Mesothelial cell of epicardium (in vitro differentiated cells): ENCODE measurements at regions not wholly inside any gene's neighbourhood (a gene's known extent, or its start where the extent isn't known, plus 50 kb on each side); places are given as distances from the start of the nearest gene placed in this dataset.

Experiments
- DNase-seq, 2 experiments: peaks; one replicate each; pipeline ENCODE4 v3.0.0; 2021; ENCODE audit warnings: low spot score in 2 of 2; ENCODE audit not compliant: unreplicated experiment in 2 of 2
- H3K27ac Mint-ChIP-seq: 2 replicates; pipeline ENCODE4 v1.8.0; 2021; ENCODE audit warnings: mixed read lengths
- H3K27me3 Mint-ChIP-seq: 2 replicates; pipeline ENCODE4 v1.8.0; 2021; ENCODE audit warnings: low read depth, mixed read lengths
- H3K36me3 Mint-ChIP-seq: 2 replicates; pipeline ENCODE4 v1.8.0; 2021; ENCODE audit warnings: mixed read lengths
- H3K4me1 Mint-ChIP-seq: 2 replicates; pipeline ENCODE4 v1.8.0; 2021; ENCODE audit warnings: mixed read lengths
- H3K4me3 Mint-ChIP-seq: 2 replicates; pipeline ENCODE4 v1.8.0; 2021; ENCODE audit warnings: mild to moderate bottlenecking, moderate library complexity, mixed read lengths
- H3K9me3 Mint-ChIP-seq: 2 replicates; pipeline ENCODE4 v1.8.0; 2021; ENCODE audit warnings: mixed read lengths
- CTCF ChIP-seq: fragments of 200-600 bp; sonication (generic); IDR thresholded peaks from one replicate; pipeline ENCODE4 v1.5.0; 2021; ENCODE audit warnings: antibody characterized with exemption; ENCODE audit not compliant: unreplicated experiment

GRCh38 chr3:1700650-1701049, 398.0 kb upstream of the CNTN4 start:
- no peaks in the 10 kb centered on the region for H3K9me3 Mint-ChIP-seq
- no peak for DNase-seq
- TF ChIP-seq CTCF, result no peak
- H3K4me3 Mint-ChIP-seq, result no peak overlapping the region
- no peak overlapping the region for H3K27ac Mint-ChIP-seq
- no peaks in the 10 kb centered on the region for H3K36me3 Mint-ChIP-seq
- H3K27me3 Mint-ChIP-seq, result peaks cover 5% of the 10 kb centered on the region
- H3K4me1 Mint-ChIP-seq, result peaks cover 3% of the 10 kb centered on the region

GRCh38 chr3:1703169-1703568, 395.5 kb upstream of the CNTN4 start:
- no peak for TF ChIP-seq CTCF
- no peak for DNase-seq
- Mint-ChIP-seq H3K4me1 (no peaks in the 10 kb centered on the region), H3K9me3 (peaks cover 7% of the 10 kb centered on the region), H3K27me3 (peaks cover 5% of the 10 kb centered on the region), H3K27ac (no peak overlapping the region), H3K4me3 (no peak overlapping the region), H3K36me3 (peaks cover 6% of the 10 kb centered on the region)

- DNase-seq, result no peak
- Mint-ChIP-seq H3K4me1 (no peaks in the 10 kb centered on the region), H3K27ac (no peak overlapping the region), H3K36me3 (peaks cover 8% of the 10 kb centered on the region), H3K9me3 (peaks cover 17% of the 10 kb centered on the region), H3K27me3 (no peaks in the 10 kb centered on the region), H3K4me3 (no peak overlapping the region)
- no peak for TF ChIP-seq CTCF
Observed at GRCh38 chr3:1710663-1711062, 388.0 kb upstream of the CNTN4 start.

GRCh38 chr3:1717524-1717923, 381.1 kb upstream of the CNTN4 start:
- no peak for TF ChIP-seq CTCF
- Mint-ChIP-seq H3K9me3 (no peaks in the 10 kb centered on the region), H3K4me3 (no peak overlapping the region), H3K27me3 (no peaks in the 10 kb centered on the region), H3K36me3 (no peaks in the 10 kb centered on the region), H3K27ac (peak overlapping the region; percentile 13), H3K4me1 (peaks cover 9% of the 10 kb centered on the region)
- no peak for DNase-seq

- peaks cover 7% of the 10 kb centered on the region for H3K9me3 Mint-ChIP-seq
Observed at GRCh38 chr3:1723726-1724125, 374.9 kb upstream of the CNTN4 start.

More at GRCh38 chr3:1723726-1724125, 374.9 kb upstream of the CNTN4 start:
- DNase-seq, result no peak
- H3K36me3 Mint-ChIP-seq, result no peaks in the 10 kb centered on the region
- H3K4me1 Mint-ChIP-seq, result no peaks in the 10 kb centered on the region
- TF ChIP-seq CTCF, result no peak
- no peak overlapping the region for H3K27ac Mint-ChIP-seq
- no peak overlapping the region for H3K4me3 Mint-ChIP-seq
- H3K27me3 Mint-ChIP-seq, result no peaks in the 10 kb centered on the region
